OCI-M2 (cell line): ENCODE measurements at regions not wholly inside any gene's neighbourhood (a gene's known extent, or its start where the extent isn't known, plus 50 kb on each side); places are given as distances from the start of the nearest gene placed in this dataset.
"Not testable (repeated sequence)": the region's sequence is repeated elsewhere in the genome, so short reads cannot be mapped to it uniquely, and the experiment has no call there.

ENCODE experiments used
- DNase-seq: peaks from one replicate; lab custom pipeline; 2025; ENCODE audit not compliant: unreplicated experiment; lab: John Stamatoyannopoulos, UW

DNA sequence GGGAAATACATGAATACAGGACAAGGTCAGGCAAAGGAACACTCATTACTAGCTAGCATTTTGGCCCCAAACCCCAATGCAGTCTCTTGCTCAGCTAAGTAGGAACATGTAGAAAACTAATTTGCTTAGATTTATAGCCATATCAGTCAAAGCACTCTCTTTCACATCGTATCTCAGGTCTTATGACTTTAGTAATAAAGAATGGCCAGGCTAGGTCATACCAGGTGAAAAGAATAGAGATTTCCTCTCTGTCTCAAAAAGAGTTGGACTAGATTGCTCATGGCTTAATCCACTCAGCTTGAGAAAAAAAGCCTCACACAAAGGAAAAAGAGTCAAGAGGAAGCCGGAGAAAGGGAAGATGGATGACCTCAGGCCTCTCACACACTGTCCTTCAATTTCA, 772.7 kb upstream of the SEMA6A start:
- DNase-seq = no peak

DNA sequence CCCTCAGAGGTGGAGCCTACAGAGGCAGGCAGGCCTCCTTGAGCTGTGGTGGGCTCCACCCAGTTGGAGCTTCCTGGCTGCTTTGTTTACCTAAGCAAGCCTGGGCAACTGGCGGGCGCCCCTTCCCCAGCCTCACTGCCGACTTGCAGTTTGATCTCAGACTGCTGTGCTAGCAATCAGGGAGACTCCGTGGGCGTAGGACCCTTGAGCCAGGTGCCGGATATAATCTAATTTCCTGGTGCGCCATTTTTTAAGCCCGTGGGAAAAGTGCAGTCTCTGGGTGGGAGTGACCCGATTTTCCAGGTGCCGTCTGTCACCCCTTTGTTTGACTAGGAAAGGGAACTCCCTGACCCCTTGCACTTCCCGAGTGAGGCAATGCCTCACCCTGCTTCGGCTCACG, 769.1 kb upstream of the SEMA6A start:
- not testable (repeated sequence) for DNase-seq

DNA sequence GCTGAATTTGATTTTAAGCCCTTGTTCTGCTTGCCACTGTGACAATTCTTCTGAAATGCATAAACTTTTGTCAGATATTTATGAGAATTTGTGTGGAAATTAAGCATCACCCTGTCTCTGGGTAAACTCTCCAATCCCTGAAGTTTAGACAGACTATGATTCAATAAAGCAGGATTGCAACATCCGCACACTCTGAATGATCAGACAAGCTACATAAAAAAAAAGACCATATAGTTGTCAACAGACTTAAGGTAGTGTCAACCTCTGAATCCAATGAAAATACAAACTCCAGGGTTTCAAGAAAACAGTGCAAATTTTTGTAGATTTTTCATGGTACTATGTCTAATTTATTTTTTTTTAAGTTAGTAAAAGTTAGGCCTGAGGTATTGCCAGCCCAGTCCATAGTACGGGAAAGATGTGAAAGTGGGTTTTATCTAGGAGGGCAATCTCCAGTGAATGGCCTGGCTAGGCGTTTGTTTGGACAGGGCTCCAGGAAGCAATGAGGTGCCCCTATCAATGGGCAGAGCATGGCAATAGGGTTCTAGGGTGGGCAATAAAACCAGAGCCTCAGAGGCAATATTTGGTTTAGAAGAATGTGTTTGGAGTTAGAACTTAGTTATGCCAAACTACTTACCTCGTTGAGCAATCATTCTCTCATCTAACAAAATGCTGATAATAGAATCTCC, 762.6 kb upstream of the SEMA6A start:
- DNase-seq = no peak

DNA sequence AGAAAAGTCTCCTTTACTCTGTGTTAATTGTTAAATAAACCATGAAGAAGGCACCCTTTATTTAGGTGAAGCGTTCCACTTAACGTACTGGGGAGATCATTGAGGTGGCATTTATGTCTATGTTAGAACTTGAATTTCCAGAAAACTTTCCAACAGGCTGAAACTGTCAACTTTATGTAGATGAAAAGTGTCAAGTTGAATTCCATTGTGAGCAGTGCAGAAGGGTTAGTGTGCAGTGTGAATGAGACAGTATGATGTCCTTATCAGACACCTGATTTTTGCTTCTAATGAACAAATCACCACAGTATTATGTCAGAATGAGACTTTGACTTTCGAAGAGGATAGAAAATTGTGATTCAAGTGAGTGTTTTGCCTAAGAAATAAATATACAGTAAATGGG, 761.6 kb upstream of the SEMA6A start:
- no peak for DNase-seq

DNA sequence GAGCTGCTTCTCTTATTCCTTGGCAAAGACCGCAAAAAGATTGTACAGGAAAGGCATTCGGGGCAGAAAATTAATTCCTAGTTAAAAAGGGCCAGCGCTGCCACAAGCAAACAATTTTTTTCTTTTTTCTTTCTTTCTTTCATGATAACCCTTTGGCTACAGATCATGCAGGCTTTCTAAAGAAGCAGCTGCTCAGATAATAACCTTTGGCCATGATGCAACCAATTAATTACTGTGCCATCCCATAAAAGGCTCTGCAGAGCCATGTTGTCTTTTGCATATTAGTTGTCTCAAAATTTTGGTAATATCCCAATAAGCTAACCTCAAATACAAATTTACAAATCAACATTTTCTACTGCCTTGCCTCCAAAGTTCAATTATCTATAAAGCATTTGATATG, 758.4 kb upstream of the SEMA6A start:
- no peak for DNase-seq

DNA sequence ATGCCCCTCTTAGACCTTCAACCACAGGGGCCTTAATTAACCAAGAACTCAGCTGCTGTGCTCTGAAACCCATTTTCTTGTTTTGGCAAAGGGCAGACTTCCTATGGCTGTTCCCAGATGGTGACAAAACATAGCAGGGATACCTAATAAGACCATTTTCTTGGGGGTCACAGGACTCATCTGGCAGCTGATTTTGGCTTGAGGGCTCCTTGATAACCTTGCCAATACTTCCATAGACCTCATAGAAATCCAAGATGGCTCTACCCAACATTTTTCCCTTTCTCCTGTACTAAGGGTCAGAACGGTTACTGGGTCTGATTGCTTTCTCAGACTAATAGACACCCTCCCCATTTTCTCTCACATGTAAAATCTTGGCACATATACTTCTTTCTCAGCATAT, 757.7 kb upstream of the SEMA6A start:
- no peak for DNase-seq

DNA sequence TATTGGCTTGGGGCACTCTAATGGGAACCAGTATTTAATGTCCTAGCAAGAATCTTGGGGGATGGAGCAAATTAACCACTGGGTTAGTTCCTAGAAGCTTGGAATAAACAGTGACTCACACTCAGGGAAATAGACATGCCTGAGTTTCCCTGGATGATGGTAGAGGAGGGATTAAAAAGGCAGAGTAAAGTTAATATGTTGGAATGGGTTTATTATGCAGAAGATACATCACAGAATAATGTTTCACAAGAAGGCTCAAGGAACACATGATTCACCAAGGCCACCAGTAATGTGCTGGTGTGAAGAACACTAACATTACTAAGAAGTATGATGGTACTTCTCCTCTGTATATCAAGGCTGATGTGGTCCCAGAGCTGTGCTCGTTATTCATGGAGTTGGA, 752.9 kb upstream of the SEMA6A start:
- DNase-seq = no peak

DNA sequence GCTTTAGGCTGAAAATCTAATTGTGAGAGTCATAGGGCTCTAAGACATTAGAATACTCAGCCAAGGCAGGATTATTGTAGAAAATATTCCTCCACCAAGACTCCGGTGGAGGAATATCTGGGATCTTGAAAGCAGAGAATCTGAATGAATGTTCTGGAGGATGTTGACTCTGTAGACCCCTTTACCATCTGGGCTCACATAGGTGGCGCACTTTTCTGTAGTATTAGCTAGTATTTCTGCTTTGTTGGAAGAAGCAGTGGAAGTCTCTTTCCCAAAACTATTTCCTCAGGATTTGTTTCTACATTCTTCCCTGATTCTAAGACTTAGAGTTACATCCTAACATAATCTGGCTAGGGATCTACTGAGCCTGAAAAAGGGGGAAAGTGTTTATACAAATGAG, 752.4 kb upstream of the SEMA6A start:
- no peak for DNase-seq

DNA sequence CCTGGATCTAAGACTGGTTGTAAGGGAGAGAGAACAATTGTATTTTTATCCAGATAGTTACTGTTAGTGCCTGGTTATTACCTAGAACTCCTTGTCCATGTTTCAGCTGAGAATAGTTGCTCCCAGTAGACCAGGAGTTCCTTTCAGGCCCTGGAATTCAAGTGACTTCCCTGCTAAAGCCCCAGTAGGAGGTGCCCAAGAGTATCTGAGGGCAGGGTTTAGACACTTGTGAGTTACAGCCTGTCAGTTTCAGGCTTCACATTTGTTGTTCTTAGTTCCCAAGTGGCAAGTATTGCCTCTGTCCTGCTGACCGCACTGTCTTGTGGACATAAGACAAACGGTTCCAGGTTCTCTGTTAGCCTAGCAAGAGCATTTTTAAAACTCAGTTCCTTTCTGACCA, 743.9 kb upstream of the SEMA6A start:
- DNase-seq = no peak

DNA sequence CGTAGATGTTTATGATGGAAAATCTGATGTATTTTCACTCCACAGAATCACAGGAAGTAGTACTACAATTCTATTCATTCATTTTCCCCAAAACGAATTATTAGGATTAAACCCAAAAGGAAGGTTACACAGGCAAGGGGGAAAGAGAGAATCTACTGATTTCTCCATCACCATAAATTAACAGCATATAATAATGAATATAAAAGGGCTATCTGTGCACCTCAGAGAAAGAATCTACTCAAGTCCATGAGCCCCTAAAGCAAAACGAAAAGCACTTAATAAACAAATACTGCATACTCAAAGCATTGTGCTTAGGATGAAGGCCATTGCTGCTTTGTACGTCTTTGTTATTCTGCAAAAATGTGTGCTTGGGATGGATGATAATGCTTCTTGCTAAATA, 740.5 kb upstream of the SEMA6A start:
- DNase-seq = no peak

DNA sequence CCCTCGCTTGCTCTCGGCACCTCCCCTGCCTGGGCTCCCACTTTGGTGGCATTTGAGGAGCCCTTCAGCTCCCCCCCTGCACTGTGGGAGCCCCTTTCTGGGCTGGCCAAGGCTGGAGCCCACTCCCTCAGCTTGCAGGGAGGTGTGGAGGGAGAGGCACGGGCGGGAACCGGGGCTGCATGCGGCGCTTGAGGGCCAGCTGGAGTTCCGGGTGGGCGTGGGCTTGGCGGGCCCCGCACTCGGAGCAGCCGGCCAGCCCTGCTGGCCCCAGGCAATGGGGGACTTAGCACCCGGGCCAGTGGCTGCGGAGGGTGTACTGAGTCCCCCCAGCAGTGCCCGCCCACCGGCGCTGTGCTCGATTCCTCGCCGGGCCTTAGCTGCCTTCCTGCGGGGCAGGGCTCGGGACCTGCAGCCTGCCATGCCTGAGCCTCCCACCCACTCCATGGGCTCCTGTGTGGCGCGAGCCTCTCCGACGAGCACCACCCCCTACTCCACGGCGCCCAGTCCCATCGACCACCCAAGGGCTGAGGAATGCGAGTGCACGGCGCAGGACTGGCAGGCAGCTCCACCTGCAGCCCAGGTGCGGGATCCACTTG, 730.0 kb upstream of the SEMA6A start:
- not testable (repeated sequence) for DNase-seq

DNA sequence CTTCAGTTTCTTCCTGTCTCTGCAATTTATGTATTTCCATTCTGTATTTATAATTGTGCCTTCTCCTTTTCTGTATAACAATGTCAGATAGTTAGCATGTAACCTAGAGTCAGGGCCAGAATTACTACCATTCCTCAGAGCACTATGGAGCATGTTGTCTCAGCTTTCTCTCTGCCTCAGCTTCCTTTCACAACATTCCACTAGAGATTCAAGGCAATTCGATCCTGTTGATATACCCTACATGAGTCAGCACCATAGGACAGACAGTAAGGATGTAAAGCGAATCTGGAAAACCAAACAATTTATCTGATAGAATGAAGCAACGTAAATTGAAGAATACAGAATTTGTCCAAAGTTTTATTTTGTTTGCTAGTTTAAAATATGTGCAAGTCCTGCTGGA, 728.3 kb upstream of the SEMA6A start:
- DNase-seq = no peak

DNA sequence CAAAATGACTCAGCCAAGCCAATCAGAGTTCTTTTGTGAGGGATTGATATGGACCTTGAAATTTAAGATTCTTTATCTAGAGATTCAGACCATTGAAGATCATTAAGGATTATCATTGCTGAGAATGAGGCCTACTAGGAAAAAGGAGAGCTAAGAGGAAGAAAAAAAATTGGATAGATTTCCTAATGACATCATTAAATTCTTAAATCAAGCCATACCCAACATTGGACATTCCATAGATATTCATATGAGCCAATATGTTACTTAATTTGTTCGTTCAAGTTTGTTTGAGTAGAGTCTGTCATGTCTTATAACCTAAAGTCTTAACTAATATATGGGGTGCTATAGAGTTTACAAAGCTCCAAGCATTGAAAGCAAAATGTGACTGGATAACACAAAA, 727.9 kb upstream of the SEMA6A start:
- no peak for DNase-seq

DNA sequence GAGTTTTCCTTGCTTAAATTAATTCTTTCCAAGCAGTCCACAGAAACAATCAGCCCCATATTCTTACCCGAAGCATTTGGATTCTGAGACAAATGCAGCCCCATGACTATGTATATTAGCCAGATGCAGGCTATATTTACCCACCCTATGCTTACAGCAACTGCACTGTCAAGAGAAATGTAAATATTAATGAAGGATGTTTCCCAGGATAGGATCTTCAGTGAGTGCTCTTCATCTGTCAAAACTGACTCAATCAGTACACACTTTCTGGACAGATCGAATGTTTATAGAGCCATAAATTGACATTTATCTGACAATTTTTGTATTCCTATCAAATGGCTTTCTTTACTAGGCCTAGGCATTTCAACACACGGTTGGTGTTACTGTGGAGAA, 725.3 kb upstream of the SEMA6A start:
- DNase-seq = no peak

DNA sequence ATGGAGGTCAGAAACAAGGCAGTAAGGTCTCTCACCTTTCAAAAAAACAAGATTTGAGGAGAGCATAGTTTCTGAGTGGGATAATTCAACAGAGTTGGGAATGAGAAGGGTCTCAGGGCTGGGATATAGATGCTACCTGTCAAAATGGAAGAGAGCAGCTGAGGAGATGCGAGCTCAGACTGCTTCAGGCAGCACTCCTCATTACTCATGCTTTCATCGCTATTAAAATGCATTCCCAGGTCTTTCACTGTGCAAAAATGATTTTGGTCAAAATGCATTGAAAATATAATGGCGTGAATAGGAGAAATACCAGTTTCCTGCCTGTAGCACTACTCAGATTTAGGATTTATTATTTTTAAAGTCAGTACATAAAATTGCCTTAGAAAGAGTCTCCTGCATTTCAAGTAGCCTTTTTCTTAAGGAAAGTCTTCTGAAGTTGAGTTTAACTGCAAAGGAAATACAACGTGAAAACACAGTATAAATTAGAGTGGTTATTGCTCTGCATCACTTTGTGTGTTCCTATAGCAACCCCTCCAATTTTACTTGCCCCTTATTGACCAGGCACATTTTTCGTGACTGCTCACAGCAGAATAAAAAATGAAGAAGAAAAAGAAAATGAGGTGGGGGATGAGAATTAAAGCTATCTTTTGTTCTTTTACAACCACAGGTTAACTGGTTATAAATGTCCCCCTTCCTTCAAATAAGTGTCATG, 724.8 kb upstream of the SEMA6A start:
- DNase-seq = no peak

DNA sequence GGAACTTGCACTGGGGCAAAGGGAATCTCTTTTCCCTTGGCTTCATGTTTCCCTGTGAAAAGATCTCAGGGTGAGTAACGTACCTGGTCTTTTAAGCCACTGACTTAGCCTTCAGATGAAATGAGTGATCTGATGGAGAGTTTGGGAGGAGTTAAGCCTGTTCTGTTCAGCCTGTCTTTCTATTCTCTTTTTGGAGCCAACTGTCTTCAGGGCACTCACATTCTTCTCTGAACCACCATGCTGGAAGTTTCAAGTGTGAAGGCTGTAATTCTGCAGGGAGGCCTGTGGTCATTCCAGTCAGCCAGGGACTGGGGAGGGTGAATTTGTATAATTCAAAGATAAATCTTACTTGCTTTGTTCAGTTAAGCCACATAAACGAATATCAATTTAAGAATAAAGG, 722.2 kb upstream of the SEMA6A start:
- DNase-seq = no peak

DNA sequence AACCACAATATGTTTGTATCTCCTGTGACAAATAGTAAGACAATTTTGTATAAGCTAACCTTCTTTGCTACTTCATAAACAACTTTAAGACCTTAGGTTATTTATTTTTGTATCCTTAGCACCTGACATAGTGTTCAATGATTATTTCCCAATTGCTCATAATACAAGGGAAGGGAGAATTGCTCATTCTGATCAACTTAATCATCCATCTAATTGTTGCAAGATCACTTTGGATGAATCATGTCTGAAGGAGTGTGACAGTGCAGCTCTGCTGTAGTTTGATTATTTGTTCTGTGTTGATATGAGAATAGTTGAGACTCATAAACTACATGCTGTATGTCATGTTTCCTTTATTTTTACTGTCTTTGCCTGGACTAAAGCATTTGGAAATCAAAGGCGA, 721.3 kb upstream of the SEMA6A start:
- no peak for DNase-seq

DNA sequence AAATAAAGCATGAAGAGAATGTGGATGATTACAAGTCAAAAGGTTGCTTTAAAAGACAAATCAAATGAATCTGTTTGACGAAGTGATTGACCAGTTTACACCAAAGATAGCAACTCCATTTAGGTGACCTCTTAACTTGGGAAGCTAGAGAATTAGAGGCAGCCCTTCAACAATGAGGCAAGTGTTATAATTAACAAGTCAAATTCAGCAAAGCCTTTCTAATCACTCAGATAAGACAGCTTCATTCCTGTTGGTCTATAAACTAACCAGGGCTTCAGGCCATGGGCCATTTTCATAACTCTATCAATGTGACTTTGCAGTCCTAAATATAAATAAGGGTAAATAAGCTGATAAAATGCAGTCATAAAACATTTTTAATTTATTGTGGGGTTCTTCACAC, 712.2 kb upstream of the SEMA6A start:
- DNase-seq = no peak

DNA sequence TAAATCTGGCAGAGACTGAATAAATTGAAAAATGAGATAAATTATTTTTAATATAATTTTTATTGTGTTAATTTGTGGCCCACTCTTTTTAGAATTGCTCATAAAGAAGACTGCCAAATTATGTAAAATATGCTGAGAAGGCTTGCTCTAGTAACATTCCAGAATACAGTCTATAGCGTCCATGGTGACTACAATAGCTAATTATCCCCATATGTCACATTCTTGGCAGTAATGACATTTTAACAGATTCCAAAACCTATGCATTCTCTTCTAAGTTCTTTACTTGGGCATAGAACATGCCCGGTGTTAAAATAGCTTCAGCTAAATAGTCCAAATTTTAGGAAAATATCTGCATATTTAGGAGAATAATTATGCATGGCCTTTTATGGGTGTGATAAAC, 697.0 kb upstream of the SEMA6A start:
- DNase-seq = no peak

DNA sequence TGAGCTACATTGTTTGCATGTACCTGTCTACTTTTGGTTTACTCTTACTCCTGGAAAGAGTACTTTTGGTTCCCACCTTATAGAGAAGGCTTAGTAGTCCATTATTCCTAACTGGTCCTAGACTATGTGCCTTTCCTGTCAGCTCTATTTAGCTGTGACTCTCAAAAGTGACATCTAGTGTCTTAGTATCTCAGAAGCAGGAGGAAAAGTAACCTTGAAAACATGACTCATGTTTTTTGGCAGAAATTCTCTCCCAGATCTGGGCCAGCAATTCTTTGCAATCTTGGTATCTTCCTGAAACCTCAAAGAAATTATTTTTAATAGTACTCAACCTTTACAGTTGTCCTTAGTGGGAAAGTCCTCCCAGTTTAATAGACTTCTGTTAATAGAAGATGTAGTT, 691.7 kb upstream of the SEMA6A start:
- no peak for DNase-seq

DNA sequence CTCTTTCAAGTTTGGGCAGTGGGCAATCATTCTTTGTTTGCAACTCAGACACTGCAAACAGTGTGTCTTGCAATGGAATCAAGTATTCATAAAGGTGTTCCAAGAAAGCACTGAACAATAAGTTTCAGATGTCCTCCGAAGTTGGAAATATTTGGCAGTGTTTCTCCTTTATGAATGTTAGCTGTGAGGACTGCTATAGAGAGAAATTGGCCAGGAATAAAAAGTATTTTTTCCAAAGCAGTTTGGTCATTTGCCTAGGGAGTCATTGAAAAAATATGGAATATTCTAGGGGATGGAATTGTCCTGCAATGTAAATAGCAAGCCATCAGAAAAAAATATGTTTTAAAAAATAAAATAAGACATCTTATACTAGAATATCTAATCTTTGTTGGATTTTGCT, 688.6 kb upstream of the SEMA6A start:
- DNase-seq = no peak

DNA sequence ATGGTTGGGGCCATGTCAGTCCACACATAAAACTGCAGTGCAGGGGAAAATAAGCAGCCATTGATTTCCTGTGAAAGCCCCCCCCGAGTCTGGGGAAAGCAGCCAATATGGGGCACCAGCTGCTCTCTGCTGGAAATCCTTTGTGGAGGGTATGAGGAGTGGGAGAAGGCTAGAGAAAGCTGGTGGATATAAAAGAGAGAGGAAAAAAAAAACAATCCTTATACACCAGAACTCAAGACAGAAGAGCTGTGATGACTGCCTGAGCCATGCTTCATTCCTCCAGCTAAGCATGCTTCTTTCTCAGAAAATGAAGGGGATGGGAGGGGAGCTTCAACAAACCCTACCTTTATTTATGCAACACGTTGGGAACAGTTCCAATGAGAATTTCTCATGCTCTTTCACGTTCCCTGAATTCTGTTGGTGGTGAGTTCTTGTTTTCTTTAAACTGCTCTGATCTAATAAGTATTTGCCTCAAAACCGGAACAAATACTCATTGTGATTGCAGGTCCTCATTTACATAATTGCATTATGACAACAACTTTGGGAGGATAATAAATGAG, 688.0 kb upstream of the SEMA6A start:
- no peak for DNase-seq
